HEK293 (cell line): ENCODE measurements at regions not wholly inside any gene's neighbourhood (a gene's known extent, or its start where the extent isn't known, plus 50 kb on each side); places are given as distances from the start of the nearest gene placed in this dataset.

Source experiments
- CTCF ChIP-seq: fragments of 450-650 bp; formaldehyde crosslinking; IDR thresholded peaks from 2 replicates; pipeline ENCODE4 v1.5.1; 2016; ENCODE audit warnings: missing biosample characterization, missing genetic modification characterization
- REST ChIP-seq: fragments of 450-650 bp; formaldehyde crosslinking; IDR thresholded peaks from 2 replicates; pipeline ENCODE4 v1.5.1; 2016; ENCODE audit warnings: missing biosample characterization, missing genetic modification characterization
- ZNF138 ChIP-seq: fragments of 450-650 bp; formaldehyde crosslinking; IDR thresholded peaks from 2 replicates; pipeline ENCODE4 v1.5.1; 2016; ENCODE audit warnings: missing biosample characterization, missing genetic modification characterization, borderline replicate concordance
- ZNF239 ChIP-seq: fragments of 450-650 bp; formaldehyde crosslinking; IDR thresholded peaks from 2 replicates; pipeline ENCODE4 v1.5.1; 2016; ENCODE audit warnings: missing biosample characterization, missing genetic modification characterization
- ZNF274 ChIP-seq, 2 experiments: fragments of 200-500 bp in 1 of 2; fragments of 450-650 bp in 1 of 2; sonication (Bioruptor generic) in 1 of 2; formaldehyde crosslinking in 1 of 2; IDR thresholded peaks; 2 replicates each; pipeline versions ENCODE4 v1.5.1 to v1.6.1; 2014 to 2016; ENCODE audit warnings: borderline replicate concordance in 1 of 2, inconsistent platforms in 1 of 2, low read length in 1 of 2, missing biosample characterization in 1 of 2, missing genetic modification characterization in 1 of 2
- ZNF280C ChIP-seq: fragments of 450-650 bp; formaldehyde crosslinking; IDR thresholded peaks from 2 replicates; pipeline ENCODE4 v1.5.1; 2016; ENCODE audit warnings: missing biosample characterization, missing genetic modification characterization
- ZNF37A ChIP-seq: fragments of 450-650 bp; IDR thresholded peaks from 2 replicates; pipeline ENCODE4 v1.5.1; 2018; ENCODE audit warnings: missing biosample characterization, missing genetic modification characterization
- ZNF510 ChIP-seq: fragments of 450-650 bp; formaldehyde crosslinking; IDR thresholded peaks from 2 replicates; pipeline ENCODE4 v1.5.1; 2018; ENCODE audit warnings: mild to moderate bottlenecking, missing genetic modification characterization, missing biosample characterization; ENCODE audit not compliant: insufficient replicate concordance

GRCh38 chr6:22078288-22078687, 218.5 kb downstream of the PRL start:
- TF ChIP-seq REST (tag by site-specific recombination), result no peak
- TF ChIP-seq ZNF280C (tag by site-specific recombination), result no peak
- TF ChIP-seq ZNF510 (tag by site-specific recombination), result no peak
- no peak for TF ChIP-seq CTCF
- no peak for TF ChIP-seq ZNF138 (tag by site-specific recombination)
- no peak for TF ChIP-seq ZNF274 (IDR thresholded peaks at IDR 0.05; ENCODE audit: low read length)
- TF ChIP-seq ZNF274 (tag by site-specific recombination; IDR thresholded peaks at IDR 0.05; ENCODE audit: borderline replicate concordance), result no peak
- no peak for TF ChIP-seq ZNF239
- TF ChIP-seq ZNF37A (tag by site-specific recombination), result no peak
